HG03175 (cell line): ENCODE measurements at regions not wholly inside any gene's neighbourhood (a gene's known extent, or its start where the extent isn't known, plus 50 kb on each side); places are given as distances from the start of the nearest gene placed in this dataset.
"Not testable (repeated sequence)": the region's sequence is repeated elsewhere in the genome, so short reads cannot be mapped to it uniquely, and the experiment has no call there.

Source experiments
- ATAC-seq: cut with Tn5 transposase; IDR thresholded peaks from one replicate; pipeline ENCODE4 v1.9.1; 2021; ENCODE audit warnings: mild to moderate bottlenecking, moderate library complexity; ENCODE audit not compliant: unreplicated experiment

GRCh38 chr1:102535829-102536505, 539.2 kb upstream of the OLFM3 start:
- no peak for ATAC-seq

GRCh38 chr1:102531036-102531435, 534.3 kb upstream of the OLFM3 start:
- no peak for ATAC-seq

- no peak for ATAC-seq
These were observed 532.7 kb upstream of the OLFM3 start for GRCh38 chr1:102529446-102529845.

GRCh38 chr1:102500758-102501157, 504.0 kb upstream of the OLFM3 start:
- ATAC-seq: no peak

GRCh38 chr1:102498929-102499328, 502.2 kb upstream of the OLFM3 start:
- no peak for ATAC-seq

GRCh38 chr1:102497810-102498209, 501.1 kb upstream of the OLFM3 start:
- not testable (repeated sequence) for ATAC-seq

GRCh38 chr1:102472520-102472919, 475.8 kb upstream of the OLFM3 start:
- no peak for ATAC-seq

GRCh38 chr1:102470767-102471166, 474.0 kb upstream of the OLFM3 start:
- no peak for ATAC-seq

GRCh38 chr1:102466487-102466886, 469.8 kb upstream of the OLFM3 start:
- no peak for ATAC-seq

GRCh38 chr1:102463328-102463727, 466.6 kb upstream of the OLFM3 start:
- no peak for ATAC-seq

- ATAC-seq: not testable (repeated sequence)
These were observed 445.6 kb upstream of the OLFM3 start for GRCh38 chr1:102442317-102442716.

- peak; percentile 43 for ATAC-seq
These were observed 438.8 kb upstream of the OLFM3 start for GRCh38 chr1:102435483-102435882.

- ATAC-seq: no peak
These were observed 437.7 kb upstream of the OLFM3 start for GRCh38 chr1:102434421-102434820.

- ATAC-seq: no peak
These were observed 434.5 kb upstream of the OLFM3 start for GRCh38 chr1:102431253-102431652.

- no peak for ATAC-seq
These were observed 423.3 kb upstream of the OLFM3 start for GRCh38 chr1:102420034-102420433.
